Astrocyte of the cerebellum (primary cell): ENCODE measurements at regions not wholly inside any gene's neighbourhood (a gene's known extent, or its start where the extent isn't known, plus 50 kb on each side); places are given as distances from the start of the nearest gene placed in this dataset.

ENCODE experiments used
- DNase-seq: peaks from one replicate; pipeline ENCODE4 v3.0.0-alpha.2; 2011; ENCODE audit warnings: low read depth
- H3K4me3 ChIP-seq: 2 replicates; pipeline ENCODE4 v1.5.1; 2011; ENCODE audit warnings: mild to moderate bottlenecking, low read depth, low read length, moderate library complexity
- in situ Hi-C: cut with HindIII; loops from 2 replicates; pipeline ENCODE4 v1.10.0; 2017; ENCODE audit warnings: low sequenced_read_pairs
- TF ChIP-seq, protein P1 (sequence below): IDR thresholded peaks from 2 replicates; pipeline ENCODE4 v1.5.1; 2012; ENCODE audit warnings: low read length, low read depth, moderate library complexity, mild to moderate bottlenecking; ENCODE audit errors: missing control alignments

DNA sequence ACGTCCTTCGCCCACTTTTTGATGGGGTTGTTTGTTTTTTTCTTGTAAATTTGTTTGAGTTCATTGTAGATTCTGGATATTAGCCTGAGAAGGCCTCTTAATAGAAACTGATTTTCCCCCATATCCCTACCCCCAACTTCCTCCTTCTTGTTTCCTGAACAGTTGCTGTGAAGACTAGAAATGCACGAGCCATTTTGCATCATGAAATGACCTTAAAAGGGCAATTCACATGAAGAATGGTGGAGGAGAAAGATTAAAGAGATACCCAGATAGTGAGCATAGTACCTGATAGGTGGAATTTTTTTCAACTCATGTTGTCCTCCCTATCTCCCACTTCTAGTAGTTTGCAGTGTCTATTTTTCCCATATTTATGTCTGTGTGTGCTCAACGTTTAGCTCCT, 55.2 kb upstream of the KCNH8 start:
- in situ Hi-C loops: no loop called here
- H3K4me3 ChIP-seq: no peak overlapping the region
- TF ChIP-seq, protein P1, sequence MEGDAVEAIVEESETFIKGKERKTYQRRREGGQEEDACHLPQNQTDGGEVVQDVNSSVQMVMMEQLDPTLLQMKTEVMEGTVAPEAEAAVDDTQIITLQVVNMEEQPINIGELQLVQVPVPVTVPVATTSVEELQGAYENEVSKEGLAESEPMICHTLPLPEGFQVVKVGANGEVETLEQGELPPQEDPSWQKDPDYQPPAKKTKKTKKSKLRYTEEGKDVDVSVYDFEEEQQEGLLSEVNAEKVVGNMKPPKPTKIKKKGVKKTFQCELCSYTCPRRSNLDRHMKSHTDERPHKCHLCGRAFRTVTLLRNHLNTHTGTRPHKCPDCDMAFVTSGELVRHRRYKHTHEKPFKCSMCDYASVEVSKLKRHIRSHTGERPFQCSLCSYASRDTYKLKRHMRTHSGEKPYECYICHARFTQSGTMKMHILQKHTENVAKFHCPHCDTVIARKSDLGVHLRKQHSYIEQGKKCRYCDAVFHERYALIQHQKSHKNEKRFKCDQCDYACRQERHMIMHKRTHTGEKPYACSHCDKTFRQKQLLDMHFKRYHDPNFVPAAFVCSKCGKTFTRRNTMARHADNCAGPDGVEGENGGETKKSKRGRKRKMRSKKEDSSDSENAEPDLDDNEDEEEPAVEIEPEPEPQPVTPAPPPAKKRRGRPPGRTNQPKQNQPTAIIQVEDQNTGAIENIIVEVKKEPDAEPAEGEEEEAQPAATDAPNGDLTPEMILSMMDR: no peak
- DNase-seq: no peak

DNA sequence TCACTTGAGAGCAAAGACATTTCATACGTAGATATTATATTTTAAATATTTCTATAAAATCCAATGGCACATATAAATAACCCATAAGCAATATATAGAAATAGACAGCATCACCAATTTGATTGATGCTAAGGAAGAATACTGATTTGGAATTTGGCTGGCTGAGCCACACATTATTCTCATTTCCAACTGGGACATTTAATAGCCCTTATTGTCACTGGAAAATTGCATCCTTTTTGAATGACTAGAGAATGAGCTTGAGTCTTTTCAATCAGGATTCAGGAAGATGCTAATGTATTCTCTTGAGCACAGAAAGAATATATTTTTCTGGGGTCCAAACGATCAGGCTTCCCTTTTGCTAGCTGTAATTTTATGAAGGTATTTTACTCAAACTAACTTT, 70.9 kb upstream of the KCNH8 start:
- DNase-seq: no peak
- no peak overlapping the region for H3K4me3 ChIP-seq
- TF ChIP-seq, protein P1: no peak
- in situ Hi-C loops: no loop called here

DNA sequence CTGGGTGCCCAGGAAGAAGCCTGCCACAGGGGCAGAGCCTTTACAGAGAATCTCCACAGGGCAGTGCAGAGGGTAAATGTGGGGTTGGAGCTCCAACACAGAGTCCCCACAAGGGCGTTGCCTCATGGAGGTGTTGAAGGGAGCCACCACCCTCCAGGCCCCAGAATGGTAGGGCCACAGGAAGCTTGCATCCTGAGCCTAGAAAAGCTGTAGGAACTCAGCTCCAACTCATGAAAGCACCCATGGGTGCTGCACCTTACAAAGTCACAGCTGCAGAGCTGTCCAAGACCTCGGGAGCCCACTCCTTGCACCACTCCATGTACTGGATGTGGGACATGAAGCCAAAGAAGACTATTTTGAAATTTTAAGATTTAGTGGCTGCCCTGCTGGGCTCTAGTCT, 73.3 kb upstream of the KCNH8 start:
- TF ChIP-seq, protein P1: no peak
- no peak for DNase-seq
- in situ Hi-C loops: no loop called here
- H3K4me3 ChIP-seq: no peak overlapping the region

DNA sequence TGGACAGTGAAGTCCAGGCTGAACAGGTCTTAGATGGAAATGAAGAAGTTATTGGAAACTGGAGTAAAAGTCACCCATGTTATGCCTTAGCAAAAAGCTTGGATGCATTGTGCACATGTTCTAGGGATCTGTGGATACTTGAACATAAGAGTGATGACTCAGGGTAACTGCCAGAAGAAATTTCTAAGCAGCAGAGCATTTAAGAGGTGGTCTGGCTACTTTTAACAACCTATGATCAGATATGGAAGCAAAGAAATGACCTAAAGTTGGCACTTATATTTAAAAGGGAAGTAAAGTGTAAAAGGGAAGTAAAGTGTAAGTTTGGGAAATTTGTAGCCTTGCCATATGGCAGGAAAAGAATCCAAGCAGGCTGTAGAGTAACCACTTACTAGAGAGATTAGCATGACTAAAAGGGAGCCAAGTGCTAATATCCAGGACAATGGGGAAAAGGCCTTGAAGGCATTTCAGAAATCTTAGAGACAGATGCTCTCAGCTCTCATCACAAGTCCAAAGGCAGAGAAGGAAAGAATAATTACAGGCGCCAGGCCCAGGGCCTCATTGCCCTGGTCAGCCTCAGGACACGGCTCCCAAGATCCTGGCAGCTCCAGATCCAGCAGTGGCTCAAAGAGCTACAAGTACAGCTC, 73.9 kb upstream of the KCNH8 start:
- in situ Hi-C loops: no loop called here
- DNase-seq: no peak
- H3K4me3 ChIP-seq: no peak overlapping the region
- TF ChIP-seq, protein P1: no peak

DNA sequence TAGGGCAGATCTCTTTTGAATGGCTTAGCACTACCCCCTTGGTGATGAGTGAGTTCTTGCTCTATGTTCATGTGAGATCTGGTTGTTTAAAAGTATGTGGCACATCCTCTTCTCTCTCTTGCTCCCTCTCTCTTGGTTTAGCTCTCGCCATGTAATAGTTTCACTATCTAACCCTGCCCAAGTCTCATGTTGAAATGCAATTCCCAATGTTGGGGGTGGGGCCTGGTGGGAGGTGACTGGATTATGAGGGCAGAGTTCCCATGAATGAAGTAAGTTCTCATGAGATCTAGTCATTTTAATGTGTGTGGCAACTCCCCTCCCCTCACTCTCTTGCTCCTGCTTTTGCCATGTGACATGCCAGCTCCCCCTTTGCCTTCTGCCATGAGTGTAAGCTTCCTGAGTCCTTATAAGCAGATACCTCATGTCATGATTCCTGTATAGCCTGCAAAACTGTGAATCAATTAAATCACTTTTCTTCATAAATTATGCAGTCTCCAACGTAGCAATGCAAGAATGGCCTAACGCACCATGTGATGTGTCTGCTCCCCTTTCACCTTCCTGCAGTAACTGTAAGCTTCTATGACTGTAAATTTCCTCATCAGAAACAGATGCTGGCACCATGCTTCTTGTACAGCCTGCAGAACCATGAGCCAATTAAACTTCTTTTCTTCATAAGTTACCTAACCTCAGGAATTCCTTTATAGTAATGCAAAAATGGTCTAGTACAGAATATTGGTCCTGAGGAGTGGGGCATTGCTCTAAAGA, 74.8 kb upstream of the KCNH8 start:
- H3K4me3 ChIP-seq: no peak overlapping the region
- TF ChIP-seq, protein P1: no peak
- in situ Hi-C loops: no loop called here
- no peak for DNase-seq

DNA sequence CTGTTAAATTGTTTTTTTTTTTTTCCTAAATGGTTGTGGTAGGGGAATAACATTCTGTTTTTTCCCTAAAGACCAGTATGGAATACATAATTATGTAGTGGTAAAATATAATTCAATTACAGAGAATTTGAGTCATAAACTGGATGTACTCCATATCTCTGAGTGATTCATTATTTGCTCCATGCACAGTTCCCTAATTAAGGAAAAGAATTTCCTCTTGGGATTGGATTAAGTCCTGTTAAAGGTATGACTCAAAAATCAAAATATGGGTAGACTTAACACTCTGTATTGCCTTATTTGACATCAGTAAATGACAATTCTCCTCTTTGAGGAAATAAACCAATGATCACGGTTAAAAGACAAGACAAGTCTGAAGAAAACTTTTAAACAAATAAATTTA, 78.0 kb upstream of the KCNH8 start:
- peak; percentile 28 for DNase-seq
- H3K4me3 ChIP-seq: no peak overlapping the region
- in situ Hi-C loops: no loop called here
- TF ChIP-seq, protein P1: no peak
